GM20000 (cell line): ENCODE measurements at regions not wholly inside any gene's neighbourhood (a gene's known extent, or its start where the extent isn't known, plus 50 kb on each side); places are given as distances from the start of the nearest gene placed in this dataset.

ENCODE experiments used
- DNase-seq: peaks from one replicate; pipeline ENCODE4 v3.0.0; 2012; ENCODE audit warnings: low spot score
- CTCF ChIP-seq: IDR thresholded peaks from 2 replicates; pipeline ENCODE4 v1.5.1; 2012; ENCODE audit warnings: mild to moderate bottlenecking, control low read depth; ENCODE audit errors: extremely low read depth, missing control alignments

GRCh38 chr2:180463608-180464007, 456.5 kb upstream of the CWC22 start:
- TF ChIP-seq CTCF, result no peak
- DNase-seq, result no peak

- DNase-seq, result no peak
- no peak for TF ChIP-seq CTCF
Observed at GRCh38 chr2:180461761-180462160, 454.7 kb upstream of the CWC22 start.

- TF ChIP-seq CTCF, result no peak
- no peak for DNase-seq
Observed at GRCh38 chr2:180456801-180457200, 449.7 kb upstream of the CWC22 start.

- TF ChIP-seq CTCF, result no peak
- no peak for DNase-seq
Observed at GRCh38 chr2:180450841-180451240, 443.7 kb upstream of the CWC22 start.

GRCh38 chr2:180449171-180449915, 442.2 kb upstream of the CWC22 start:
- DNase-seq, result no peak
- TF ChIP-seq CTCF, result no peak

GRCh38 chr2:180446492-180446891, 439.4 kb upstream of the CWC22 start:
- no peak for TF ChIP-seq CTCF

GRCh38 chr2:180443888-180444287, 436.8 kb upstream of the CWC22 start:
- no peak for DNase-seq
- TF ChIP-seq CTCF, result no peak

More at GRCh38 chr2:180446492-180446891, 439.4 kb upstream of the CWC22 start:
- no peak for DNase-seq
